ENCODE measurements at regions not wholly inside any gene's neighbourhood (a gene's known extent, or its start where the extent isn't known, plus 50 kb on each side); places are given as distances from the start of the nearest gene placed in this dataset.

DNA sequence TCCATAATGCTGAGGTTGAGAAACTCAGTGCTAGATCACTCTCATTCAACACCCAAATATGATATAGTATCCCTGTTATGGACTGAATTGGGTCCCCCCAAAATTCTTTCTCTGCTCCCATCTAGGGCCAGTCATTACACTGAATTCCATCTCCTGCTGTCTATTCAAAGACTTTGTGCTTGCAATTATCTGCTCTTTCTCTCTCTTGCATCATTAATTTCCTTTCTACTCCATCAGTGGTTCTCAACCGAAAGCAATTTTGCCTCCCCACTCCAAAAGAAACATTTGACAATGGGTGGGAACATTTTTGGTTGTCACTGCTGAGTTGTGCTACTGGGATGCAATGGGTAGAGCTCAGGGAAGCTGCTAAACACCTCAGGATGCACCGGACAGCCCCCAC is 271.5 kb upstream of the CDYL start:
- no peak for DNase-seq (ENCODE audit: low read depth, low spot score)
- no peak overlapping the region for H3K27ac ChIP-seq
- H3K9ac ChIP-seq (ENCODE audit: insufficient read length): no peak overlapping the region
- no peaks in the 10 kb centered on the region for H3K9me3 ChIP-seq (ENCODE audit: low read depth, low read length)
- no peaks in the 10 kb centered on the region for H3K36me3 ChIP-seq (ENCODE audit: insufficient read depth, low read length)
- TF ChIP-seq EZH2 (IDR thresholded peaks at IDR 0.05) (no peak), POLR2AphosphoS5 (IDR thresholded peaks at IDR 0.05; ENCODE audit: borderline replicate concordance, low read depth, low read length) (no peak), FOXP2 (optimal IDR thresholded peaks at IDR 0.05; ENCODE audit: control extremely low read depth, extremely low read length, insufficient read depth) (no peak)
- H3K4me3 ChIP-seq: no peak overlapping the region

DNA sequence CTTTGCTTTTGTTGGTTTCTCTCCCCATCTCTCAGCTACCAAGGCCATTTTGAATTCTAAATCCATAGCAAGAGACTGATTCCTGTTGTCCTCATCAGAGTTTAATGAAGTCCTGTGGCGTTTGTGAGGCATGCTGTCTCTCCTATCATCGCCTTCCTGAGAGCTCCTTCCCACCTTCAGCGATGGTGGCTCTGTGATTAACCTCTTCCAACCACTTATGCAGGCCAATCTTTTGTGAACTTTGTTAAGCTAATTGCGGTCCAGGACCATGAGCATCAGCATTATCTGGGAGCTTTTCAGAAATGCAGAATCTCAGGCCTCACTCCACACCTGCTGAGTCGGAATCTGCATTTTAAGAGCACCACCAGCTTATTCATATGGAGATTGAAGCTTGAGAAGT is 272.5 kb upstream of the CDYL start:
- H3K9ac ChIP-seq (ENCODE audit: insufficient read length): no peak overlapping the region
- H3K36me3 ChIP-seq (ENCODE audit: insufficient read depth, low read length): no peaks in the 10 kb centered on the region
- no peak overlapping the region for H3K4me3 ChIP-seq
- H3K9me3 ChIP-seq (ENCODE audit: low read depth, low read length): no peaks in the 10 kb centered on the region
- no peak overlapping the region for H3K27ac ChIP-seq
- no peak for DNase-seq (ENCODE audit: low read depth, low spot score)
- no peak for TF ChIP-seq EZH2 (IDR thresholded peaks at IDR 0.05)
- TF ChIP-seq POLR2AphosphoS5 (IDR thresholded peaks at IDR 0.05; ENCODE audit: borderline replicate concordance, low read depth, low read length): no peak
- TF ChIP-seq FOXP2 (optimal IDR thresholded peaks at IDR 0.05; ENCODE audit: control extremely low read depth, extremely low read length, insufficient read depth): no peak

DNA sequence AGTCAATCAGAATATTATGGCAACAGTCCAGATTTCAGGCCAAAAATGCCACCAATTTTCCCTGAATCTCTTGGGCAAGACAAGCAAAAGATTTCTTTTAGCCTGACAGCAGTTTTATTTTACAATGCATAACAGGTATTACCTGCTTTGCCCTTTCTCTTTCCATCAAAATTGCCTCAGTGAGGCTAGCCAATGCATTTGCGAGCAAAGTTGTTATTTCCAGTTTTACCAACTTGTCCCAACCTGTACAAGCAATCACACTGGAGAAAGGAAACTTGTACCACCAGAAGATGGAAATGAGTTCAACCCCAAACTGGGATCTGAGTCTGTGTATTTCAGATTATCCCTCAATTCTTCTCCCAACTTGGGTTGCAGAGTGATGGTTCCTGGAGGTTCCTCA is 279.9 kb upstream of the CDYL start:
- no peak overlapping the region for H3K9ac ChIP-seq (ENCODE audit: insufficient read length)
- no peak overlapping the region for H3K4me3 ChIP-seq
- TF ChIP-seq POLR2AphosphoS5 (IDR thresholded peaks at IDR 0.05; ENCODE audit: borderline replicate concordance, low read depth, low read length) (no peak), FOXP2 (optimal IDR thresholded peaks at IDR 0.05; ENCODE audit: control extremely low read depth, extremely low read length, insufficient read depth) (no peak), EZH2 (IDR thresholded peaks at IDR 0.05) (no peak)
- H3K36me3 ChIP-seq (ENCODE audit: insufficient read depth, low read length): no peaks in the 10 kb centered on the region
- no peak overlapping the region for H3K27ac ChIP-seq
- H3K9me3 ChIP-seq (ENCODE audit: low read depth, low read length): no peaks in the 10 kb centered on the region
- no peak for DNase-seq (ENCODE audit: low read depth, low spot score)

DNA sequence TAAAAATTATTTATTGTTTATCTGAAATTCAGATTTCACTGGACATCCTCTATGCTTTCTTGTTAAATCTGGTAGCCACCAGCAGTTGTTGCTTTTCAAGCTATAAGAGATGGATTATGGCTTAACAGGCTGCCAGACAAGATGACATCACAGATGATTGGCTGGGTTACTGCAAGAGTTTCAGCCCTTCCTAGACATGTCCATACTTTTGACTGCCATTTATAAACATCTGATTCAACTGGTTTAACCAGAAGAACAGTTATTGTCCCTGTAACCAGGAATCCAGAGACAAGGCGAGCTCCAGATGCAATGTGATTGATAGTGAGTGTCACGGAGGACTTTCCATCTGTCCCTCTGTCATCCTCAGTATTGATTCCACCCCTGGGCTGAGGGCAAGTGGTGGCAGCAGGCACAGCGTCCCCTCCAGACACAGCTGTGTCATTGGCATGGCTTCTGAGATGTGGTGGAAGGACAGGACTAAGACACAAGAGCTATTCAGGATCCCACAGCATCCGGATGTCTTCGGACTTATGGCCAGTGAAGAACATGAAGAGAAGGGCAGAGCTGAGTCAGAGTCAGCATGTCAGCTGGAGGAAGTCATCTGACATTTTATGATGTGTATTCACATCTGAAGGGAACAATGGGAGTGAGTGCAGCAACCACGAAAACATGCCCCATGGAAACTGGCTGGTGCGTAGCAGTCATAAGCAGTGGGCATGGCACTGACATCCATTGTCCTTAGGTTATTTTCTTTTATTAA is 284.5 kb upstream of the CDYL start:
- no peak overlapping the region for H3K27ac ChIP-seq
- DNase-seq (ENCODE audit: low read depth, low spot score): no peak
- H3K9me3 ChIP-seq (ENCODE audit: low read depth, low read length): no peaks in the 10 kb centered on the region
- H3K9ac ChIP-seq (ENCODE audit: insufficient read length): no peak overlapping the region
- H3K4me3 ChIP-seq: no peak overlapping the region
- TF ChIP-seq EZH2 (IDR thresholded peaks at IDR 0.05) (no peak), POLR2AphosphoS5 (IDR thresholded peaks at IDR 0.05; ENCODE audit: borderline replicate concordance, low read depth, low read length) (no peak), FOXP2 (optimal IDR thresholded peaks at IDR 0.05; ENCODE audit: control extremely low read depth, extremely low read length, insufficient read depth) (no peak)
- H3K36me3 ChIP-seq (ENCODE audit: insufficient read depth, low read length): no peaks in the 10 kb centered on the region

DNA sequence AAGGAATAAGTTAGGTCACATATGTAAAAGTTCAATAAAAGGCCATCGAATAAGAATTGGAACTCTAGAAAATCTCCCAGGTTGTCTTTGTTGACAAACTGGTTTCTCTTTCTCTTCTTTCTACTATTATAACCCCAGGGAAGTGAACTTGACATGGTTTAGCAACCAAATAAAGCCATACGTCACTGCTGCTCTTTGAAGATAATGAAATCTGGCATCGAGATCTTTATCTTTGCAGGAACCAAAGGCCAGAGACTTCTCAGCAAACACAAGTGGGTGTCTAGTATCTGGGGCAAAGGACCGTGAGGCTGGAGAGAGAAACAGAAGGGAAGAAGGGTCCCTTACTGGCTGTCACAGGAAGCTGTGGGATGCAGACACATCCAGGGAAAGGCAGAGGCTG is 286.7 kb upstream of the CDYL start:
- TF ChIP-seq FOXP2 (optimal IDR thresholded peaks at IDR 0.05; ENCODE audit: control extremely low read depth, extremely low read length, insufficient read depth) (no peak), POLR2AphosphoS5 (IDR thresholded peaks at IDR 0.05; ENCODE audit: borderline replicate concordance, low read depth, low read length) (no peak), EZH2 (IDR thresholded peaks at IDR 0.05) (no peak)
- Histone ChIP-seq H3K4me3 (no peak overlapping the region), H3K9ac (ENCODE audit: insufficient read length) (no peak overlapping the region), H3K9me3 (ENCODE audit: low read depth, low read length) (no peaks in the 10 kb centered on the region), H3K27ac (no peak overlapping the region), H3K36me3 (ENCODE audit: insufficient read depth, low read length) (no peaks in the 10 kb centered on the region)
- DNase-seq (ENCODE audit: low read depth, low spot score): no peak

DNA sequence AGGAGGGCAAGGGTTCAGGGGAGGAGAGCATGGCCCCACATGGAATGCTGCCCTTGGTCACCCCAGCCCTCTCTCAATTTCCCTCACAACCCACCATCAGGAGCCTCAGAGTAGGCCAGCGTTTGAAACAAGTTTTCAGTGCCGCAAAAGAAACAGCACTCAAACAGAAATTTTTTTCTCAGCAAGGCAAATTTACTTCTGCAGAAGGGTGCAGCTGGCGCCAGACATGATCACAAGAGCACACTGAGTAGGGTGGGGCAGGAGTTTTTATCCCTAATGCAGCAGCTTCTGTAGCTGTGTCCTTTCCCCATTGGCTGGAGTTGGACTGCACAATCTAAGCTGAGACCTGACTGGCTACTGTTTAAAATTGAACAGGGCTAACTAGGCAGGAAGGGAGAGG is 287.8 kb upstream of the CDYL start:
- no peaks in the 10 kb centered on the region for H3K9me3 ChIP-seq (ENCODE audit: low read depth, low read length)
- DNase-seq (ENCODE audit: low read depth, low spot score): no peak
- H3K4me3 ChIP-seq: no peak overlapping the region
- TF ChIP-seq EZH2 (IDR thresholded peaks at IDR 0.05) (no peak), POLR2AphosphoS5 (IDR thresholded peaks at IDR 0.05; ENCODE audit: borderline replicate concordance, low read depth, low read length) (no peak), FOXP2 (optimal IDR thresholded peaks at IDR 0.05; ENCODE audit: control extremely low read depth, extremely low read length, insufficient read depth) (no peak)
- no peak overlapping the region for H3K27ac ChIP-seq
- H3K36me3 ChIP-seq (ENCODE audit: insufficient read depth, low read length): no peaks in the 10 kb centered on the region
- no peak overlapping the region for H3K9ac ChIP-seq (ENCODE audit: insufficient read length)

DNA sequence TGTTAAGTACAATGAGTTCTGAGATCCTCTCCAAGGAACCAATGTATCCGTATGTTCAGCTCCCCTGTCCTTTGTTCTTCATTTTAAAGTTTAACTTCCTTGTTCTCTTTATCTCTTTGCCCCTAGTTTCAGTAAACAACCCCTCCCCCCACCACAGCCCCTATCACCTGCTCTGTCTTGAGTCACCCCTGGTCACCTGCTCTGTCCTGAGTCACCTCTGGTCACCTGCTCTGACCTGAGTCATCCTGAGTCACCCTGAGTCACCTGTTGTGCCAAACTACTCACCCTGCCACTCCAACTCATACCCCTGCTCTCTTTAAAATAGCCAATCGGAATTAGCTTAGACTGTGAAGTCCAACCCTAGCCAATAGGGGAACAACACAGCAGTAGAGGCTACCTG is 288.7 kb upstream of the CDYL start:
- no peak for DNase-seq (ENCODE audit: low read depth, low spot score)
- no peak overlapping the region for H3K9ac ChIP-seq (ENCODE audit: insufficient read length)
- no peaks in the 10 kb centered on the region for H3K9me3 ChIP-seq (ENCODE audit: low read depth, low read length)
- H3K4me3 ChIP-seq: no peak overlapping the region
- TF ChIP-seq POLR2AphosphoS5 (IDR thresholded peaks at IDR 0.05; ENCODE audit: borderline replicate concordance, low read depth, low read length) (no peak), FOXP2 (optimal IDR thresholded peaks at IDR 0.05; ENCODE audit: control extremely low read depth, extremely low read length, insufficient read depth) (no peak), EZH2 (IDR thresholded peaks at IDR 0.05) (no peak)
- no peak overlapping the region for H3K27ac ChIP-seq
- H3K36me3 ChIP-seq (ENCODE audit: insufficient read depth, low read length): no peaks in the 10 kb centered on the region

DNA sequence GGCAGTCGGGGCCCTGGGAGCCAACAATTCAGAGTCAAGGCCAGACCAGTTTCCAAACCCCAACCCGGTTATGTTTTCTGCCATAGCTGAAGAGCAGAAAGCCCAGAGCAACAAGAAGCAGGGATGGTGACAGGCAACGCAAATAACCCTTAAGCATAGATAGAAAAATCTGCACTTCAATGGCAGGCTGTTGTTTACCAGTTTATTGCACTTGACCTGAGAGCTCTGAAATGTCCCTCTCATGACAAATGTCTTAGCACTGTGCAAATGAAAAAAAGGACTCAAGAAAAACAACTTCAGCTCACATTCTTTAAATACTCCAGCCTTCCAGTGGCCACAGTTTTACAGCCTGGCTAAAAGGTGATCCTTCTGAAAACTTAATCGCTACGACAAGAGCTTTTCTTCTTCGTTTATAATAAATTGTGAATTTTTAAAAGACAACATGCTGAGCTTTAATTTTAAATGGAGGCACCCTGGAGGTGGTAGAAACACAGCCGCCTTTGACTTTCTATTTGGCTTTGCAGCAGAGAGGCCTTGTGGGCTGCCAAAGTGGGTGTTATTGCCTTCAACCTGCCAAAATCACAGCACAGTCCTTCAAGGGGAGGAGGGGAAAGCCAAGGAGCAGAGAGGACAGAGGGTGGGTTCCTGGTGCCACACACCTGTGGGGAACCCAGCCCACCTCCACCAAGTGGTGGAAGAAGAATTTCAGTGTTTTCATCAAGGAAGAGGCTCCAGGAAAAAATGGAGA is 289.5 kb upstream of the CDYL start:
- no peak for DNase-seq (ENCODE audit: low read depth, low spot score)
- no peaks in the 10 kb centered on the region for H3K36me3 ChIP-seq (ENCODE audit: insufficient read depth, low read length)
- no peaks in the 10 kb centered on the region for H3K9me3 ChIP-seq (ENCODE audit: low read depth, low read length)
- no peak overlapping the region for H3K27ac ChIP-seq
- TF ChIP-seq FOXP2 (optimal IDR thresholded peaks at IDR 0.05; ENCODE audit: control extremely low read depth, extremely low read length, insufficient read depth) (no peak), POLR2AphosphoS5 (IDR thresholded peaks at IDR 0.05; ENCODE audit: borderline replicate concordance, low read depth, low read length) (no peak), EZH2 (IDR thresholded peaks at IDR 0.05) (no peak)
- H3K9ac ChIP-seq (ENCODE audit: insufficient read length): no peak overlapping the region
- no peak overlapping the region for H3K4me3 ChIP-seq

Measured in SK-N-MC (cell line).